GM21576 (cell line): ENCODE measurements at regions not wholly inside any gene's neighbourhood (a gene's known extent, or its start where the extent isn't known, plus 50 kb on each side); places are given as distances from the start of the nearest gene placed in this dataset.

Experiments
- ATAC-seq: cut with Tn5 transposase; IDR thresholded peaks from one replicate; pipeline ENCODE4 v1.9.1; 2021; ENCODE audit warnings: mild to moderate bottlenecking, moderate library complexity; ENCODE audit not compliant: unreplicated experiment

GRCh38 chr2:105574796-105575344 is 169.8 kb upstream of the NCK2 start:
- ATAC-seq: no peak

- no peak for ATAC-seq
Observed at GRCh38 chr2:105573910-105574655, 170.6 kb upstream of the NCK2 start.

GRCh38 chr2:105573490-105573889 is 171.2 kb upstream of the NCK2 start:
- no peak for ATAC-seq

GRCh38 chr2:105571445-105571987 is 172.7 kb upstream of the FHL2 start:
- ATAC-seq: no peak

GRCh38 chr2:105570757-105571156 is 171.9 kb upstream of the FHL2 start:
- no peak for ATAC-seq

GRCh38 chr2:105570326-105570725 is 171.5 kb upstream of the FHL2 start:
- ATAC-seq: no peak

- ATAC-seq: no peak
Observed at GRCh38 chr2:105569606-105570005, 170.8 kb upstream of the FHL2 start.

GRCh38 chr2:105567996-105568494 is 169.2 kb upstream of the FHL2 start:
- ATAC-seq: no peak

- no peak for ATAC-seq
Observed at GRCh38 chr2:105563000-105563719, 164.3 kb upstream of the FHL2 start.

- ATAC-seq: no peak
Observed at GRCh38 chr2:105561401-105561800, 162.6 kb upstream of the FHL2 start.

GRCh38 chr2:105560157-105560556 is 161.3 kb upstream of the FHL2 start:
- no peak for ATAC-seq

GRCh38 chr2:105557021-105557920 is 158.4 kb upstream of the FHL2 start:
- ATAC-seq: no peak

- no peak for ATAC-seq
Observed at GRCh38 chr2:105556366-105556765, 157.5 kb upstream of the FHL2 start.

GRCh38 chr2:105554235-105554634 is 155.4 kb upstream of the FHL2 start:
- ATAC-seq: no peak

GRCh38 chr2:105553538-105554196 is 154.8 kb upstream of the FHL2 start:
- ATAC-seq: no peak

GRCh38 chr2:105546628-105546974 is 147.8 kb upstream of the FHL2 start:
- ATAC-seq: no peak

- peak; percentile 68 for ATAC-seq
Observed at GRCh38 chr2:105545730-105546627, 147.1 kb upstream of the FHL2 start.

- no peak for ATAC-seq
Observed at GRCh38 chr2:105544591-105545377, 145.9 kb upstream of the FHL2 start.
